HG02970 (cell line): ENCODE measurements at regions not wholly inside any gene's neighbourhood (a gene's known extent, or its start where the extent isn't known, plus 50 kb on each side); places are given as distances from the start of the nearest gene placed in this dataset.
"Not testable (repeated sequence)": the region's sequence is repeated elsewhere in the genome, so short reads cannot be mapped to it uniquely, and the experiment has no call there.

Experiments
- ATAC-seq: cut with Tn5 transposase; IDR thresholded peaks from one replicate; pipeline ENCODE4 v1.9.1; 2021; ENCODE audit warnings: mild to moderate bottlenecking, moderate library complexity, moderate number of reproducible peaks; ENCODE audit not compliant: unreplicated experiment, low FRiP score

- ATAC-seq, result no peak
Measured at GRCh38 chr3:118533676-118534075, 501.0 kb downstream of the IGSF11 start.

GRCh38 chr3:118534519-118534918, 500.1 kb downstream of the IGSF11 start:
- ATAC-seq, result no peak

GRCh38 chr3:118536764-118537163, 497.9 kb downstream of the IGSF11 start:
- no peak for ATAC-seq

GRCh38 chr3:118537454-118537853, 497.2 kb downstream of the IGSF11 start:
- no peak for ATAC-seq

- ATAC-seq, result no peak
Measured at GRCh38 chr3:118538187-118538586, 496.5 kb downstream of the IGSF11 start.

- not testable (repeated sequence) for ATAC-seq
Measured at GRCh38 chr3:118539820-118540447, 494.7 kb downstream of the IGSF11 start.

- ATAC-seq, result not testable (repeated sequence)
Measured at GRCh38 chr3:118540448-118540821, 494.2 kb downstream of the IGSF11 start.

GRCh38 chr3:118540826-118541225, 493.8 kb downstream of the IGSF11 start:
- ATAC-seq, result no peak

- no peak for ATAC-seq
Measured at GRCh38 chr3:118541796-118542195, 492.9 kb downstream of the IGSF11 start.

- no peak for ATAC-seq
Measured at GRCh38 chr3:118543832-118544231, 490.8 kb downstream of the IGSF11 start.

GRCh38 chr3:118544458-118544857, 490.2 kb downstream of the IGSF11 start:
- no peak for ATAC-seq

- no peak for ATAC-seq
Measured at GRCh38 chr3:118548434-118548833, 486.2 kb downstream of the IGSF11 start.

GRCh38 chr3:118550122-118550521, 484.5 kb downstream of the IGSF11 start:
- ATAC-seq, result no peak

GRCh38 chr3:118550556-118550955, 484.1 kb downstream of the IGSF11 start:
- no peak for ATAC-seq

GRCh38 chr3:118554148-118554838, 480.4 kb downstream of the IGSF11 start:
- no peak for ATAC-seq

- no peak for ATAC-seq
Measured at GRCh38 chr3:118556983-118557382, 477.7 kb downstream of the IGSF11 start.

GRCh38 chr3:118557513-118557912, 477.1 kb downstream of the IGSF11 start:
- ATAC-seq, result no peak

- no peak for ATAC-seq
Measured at GRCh38 chr3:118559286-118559685, 475.4 kb downstream of the IGSF11 start.

GRCh38 chr3:118564800-118565199, 469.8 kb downstream of the IGSF11 start:
- ATAC-seq, result no peak

- no peak for ATAC-seq
Measured at GRCh38 chr3:118573912-118574311, 460.7 kb downstream of the IGSF11 start.

GRCh38 chr3:118577055-118577777, 457.4 kb downstream of the IGSF11 start:
- ATAC-seq, result no peak

GRCh38 chr3:118578559-118578958, 456.1 kb downstream of the IGSF11 start:
- no peak for ATAC-seq
